Transverse colon (tissue), 4 donors: ENCODE measurements at regions not wholly inside any gene's neighbourhood (a gene's known extent, or its start where the extent isn't known, plus 50 kb on each side); places are given as distances from the start of the nearest gene placed in this dataset.

Experiments
- DNase-seq: peaks from one replicate; pipeline ENCODE4 v3.0.0-alpha.2; 2019
- H3K27ac ChIP-seq, 4 donors: fragments of 200-600 bp; sonication (generic); 2 replicates each; pipeline ENCODE4 v1.5.1; 2016 to 2018; ENCODE audit warnings: inconsistent platforms in 4 of 4
- H3K27me3 ChIP-seq: fragments of 200-600 bp; sonication (generic); 2 replicates; pipeline ENCODE4 v1.5.1; 2017; ENCODE audit warnings: inconsistent platforms
- H3K36me3 ChIP-seq, 4 donors: fragments of 200-600 bp; sonication (generic); 2 replicates each; pipeline ENCODE4 v1.5.1; 2017 to 2019; ENCODE audit warnings: inconsistent platforms in 4 of 4
- H3K4me1 ChIP-seq, 4 donors: fragments of 200-600 bp; sonication (generic); 2 replicates each; pipeline ENCODE4 v1.5.1; 2017 to 2020; ENCODE audit warnings: inconsistent platforms in 4 of 4
- H3K4me3 ChIP-seq, 4 donors: fragments of 200-600 bp; sonication (generic); 1 replicate in 1 of 4; 2 replicates in 3 of 4; pipeline versions ENCODE4 v1.5.1 to v1.6.1; 2017 to 2019; ENCODE audit warnings: inconsistent platforms in 4 of 4
- H3K9me3 ChIP-seq, 2 donors: fragments of 200-600 bp; sonication (generic); 2 replicates each; pipeline ENCODE4 v1.5.1; 2017 to 2019; ENCODE audit warnings: inconsistent platforms in 2 of 2
- CTCF ChIP-seq, 5 experiments: fragments of 200-600 bp in 3 of 5; fragments of 450-650 bp in 2 of 5; sonication (generic) in 3 of 5; IDR thresholded peaks; 1 replicate in 2 of 5; 2 replicates in 3 of 5; pipeline ENCODE4 v1.5.1; 2016 to 2017; ENCODE audit warnings: antibody characterized with exemption in 5 of 5, inconsistent platforms in 3 of 5, mild to moderate bottlenecking in 2 of 5, moderate library complexity in 1 of 5
- EP300 ChIP-seq: sonication (generic); formaldehyde crosslinking; IDR thresholded peaks from one replicate; pipeline ENCODE4 v1.6.1; 2017; ENCODE audit warnings: antibody characterized with exemption, low read depth
- POLR2A ChIP-seq: fragments of 450-650 bp; IDR thresholded peaks from one replicate; pipeline ENCODE4 v1.6.1; 2016; ENCODE audit warnings: antibody characterized with exemption, mild to moderate bottlenecking, moderate library complexity
- POLR2AphosphoS5 ChIP-seq, 3 donors: sonication (generic); formaldehyde crosslinking; IDR thresholded peaks; one replicate each; pipeline ENCODE4 v1.6.1; 2016; ENCODE audit warnings: antibody characterized with exemption in 3 of 3
- WGBS, 2 donors: methylation state at CpG; one replicate each; pipeline ENCODE4 v1.1.5; 2018; ENCODE audit warnings: low coverage in 1 of 2; 5-methylcytosine and 5-hydroxymethylcytosine counted together
- in situ Hi-C, 4 donors: fragments of 200-750 bp; cut with MboI; loops; one replicate each; pipeline versions ENCODE4 v1.15.0 to v1.15.1; 2017; ENCODE audit warnings: low sequenced_read_pairs in 3 of 4, low pct_ligation_motif_present in 1 of 4, low pct_unique_long_range_greater_than_20kb in 1 of 4
- intact Hi-C: fragments of 100-400 bp; cut with DNase I; formaldehyde crosslinking; loops from one replicate; pipeline ENCODE4 v1.15.1; 2023; ENCODE audit warnings: low total_unique reads

- TF ChIP-seq EP300 (no peak), POLR2AphosphoS5 (IDR thresholded peaks at IDR 0.05) (no peak), POLR2A (no peak), CTCF (IDR thresholded peaks at IDR 0.05) (no peak)
- Histone ChIP-seq H3K27ac (no peak overlapping the region), H3K4me1 (no peaks in the 10 kb centered on the region), H3K27me3 (peaks cover 26% of the 10 kb centered on the region), H3K9me3 (no peaks in the 10 kb centered on the region), H3K36me3 (no peaks in the 10 kb centered on the region), H3K4me3 (no peak overlapping the region)
- no peak for DNase-seq
- in situ Hi-C loops: no loop called here
- intact Hi-C loops: no loop called here
- WGBS, 2 donors: 80% methylated on average over 3 of the region's 3 CpGs; no CpG with 5 or more reads in 1 of the 2 donors
Measured at GRCh38 chr6:9066726-9067125, 631.4 kb upstream of the SLC35B3 start.

- WGBS, 2 donors: 29 to 36% methylated on average over 1 of the region's 1 CpG
- peaks cover 35% of the 10 kb centered on the region for H3K27me3 ChIP-seq
- no peaks in the 10 kb centered on the region for H3K36me3 ChIP-seq
- intact Hi-C loops: no loop called here
- H3K4me3 ChIP-seq: no peak overlapping the region
- H3K9me3 ChIP-seq: no peaks in the 10 kb centered on the region
- no peak for TF ChIP-seq EP300
- no peak for TF ChIP-seq POLR2AphosphoS5 (IDR thresholded peaks at IDR 0.05)
- no peak for TF ChIP-seq POLR2A
- no peak for TF ChIP-seq CTCF (IDR thresholded peaks at IDR 0.05)
- no peak for DNase-seq
- H3K27ac ChIP-seq: no peak overlapping the region
- in situ Hi-C loops: no loop called here
- no peaks in the 10 kb centered on the region for H3K4me1 ChIP-seq
Measured at GRCh38 chr6:9064156-9064555, 628.8 kb upstream of the SLC35B3 start.

GRCh38 chr6:9062596-9062995 lies 627.3 kb upstream of the SLC35B3 start:
- H3K27me3 ChIP-seq: peaks cover 35% of the 10 kb centered on the region
- no peak overlapping the region for H3K27ac ChIP-seq
- no peaks in the 10 kb centered on the region for H3K4me1 ChIP-seq
- in situ Hi-C loops: no loop called here
- intact Hi-C loops: no loop called here
- no peak for DNase-seq
- H3K4me3 ChIP-seq: no peak overlapping the region
- no peaks in the 10 kb centered on the region for H3K9me3 ChIP-seq
- H3K36me3 ChIP-seq: no peaks in the 10 kb centered on the region
- TF ChIP-seq POLR2A (no peak), EP300 (no peak), CTCF (IDR thresholded peaks at IDR 0.05) (no peak), POLR2AphosphoS5 (IDR thresholded peaks at IDR 0.05) (no peak)
- WGBS, 2 donors: 70 to 74% methylated on average over 2 of the region's 2 CpGs

- H3K9me3 ChIP-seq: no peaks in the 10 kb centered on the region
- no peaks in the 10 kb centered on the region for H3K36me3 ChIP-seq
- in situ Hi-C loops (no loop called here), intact Hi-C loops (no loop called here)
- TF ChIP-seq POLR2A: no peak
- TF ChIP-seq CTCF (IDR thresholded peaks at IDR 0.05): no peak
- TF ChIP-seq POLR2AphosphoS5 (IDR thresholded peaks at IDR 0.05): no peak
- TF ChIP-seq EP300: no peak
- DNase-seq: no peak
- 52 to 58% methylated on average over 2 of the region's 2 CpGs for WGBS, 2 donors
- H3K27ac ChIP-seq: no peak overlapping the region
- peaks cover 38% of the 10 kb centered on the region for H3K27me3 ChIP-seq
- H3K4me3 ChIP-seq: no peak overlapping the region
- H3K4me1 ChIP-seq: no peaks in the 10 kb centered on the region
Measured at GRCh38 chr6:9057937-9058336, 622.6 kb upstream of the SLC35B3 start.
